GM21515 (cell line): ENCODE measurements at regions not wholly inside any gene's neighbourhood (a gene's known extent, or its start where the extent isn't known, plus 50 kb on each side); places are given as distances from the start of the nearest gene placed in this dataset.

Experiments
- ATAC-seq: cut with Tn5 transposase; IDR thresholded peaks from one replicate; pipeline ENCODE4 v1.9.1; 2021; ENCODE audit not compliant: unreplicated experiment

DNA sequence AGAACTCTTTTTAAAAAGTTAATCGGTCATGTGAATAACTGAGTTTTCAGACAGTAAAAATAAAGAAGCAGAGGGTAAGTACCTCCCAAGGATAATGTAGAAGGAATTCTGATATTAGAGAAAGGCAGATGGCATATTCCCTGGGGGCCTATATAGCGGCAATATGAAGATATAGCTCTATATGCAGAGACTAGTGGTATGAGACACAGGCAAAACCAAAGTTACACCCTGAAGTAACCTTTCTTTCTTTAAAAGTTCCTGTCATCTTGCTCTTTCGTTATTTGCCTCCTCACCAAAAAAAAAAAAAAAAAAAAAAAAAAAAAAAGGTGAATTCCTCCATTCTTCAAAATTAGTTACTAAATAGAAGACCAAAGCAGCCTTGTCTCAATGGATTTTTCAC lies 76.2 kb upstream of the ARHGAP32 start:
- ATAC-seq: no peak

- ATAC-seq: no peak
Observed at GRCh38 chr11:129267716-129268115, 75.6 kb upstream of the ARHGAP32 start.

DNA sequence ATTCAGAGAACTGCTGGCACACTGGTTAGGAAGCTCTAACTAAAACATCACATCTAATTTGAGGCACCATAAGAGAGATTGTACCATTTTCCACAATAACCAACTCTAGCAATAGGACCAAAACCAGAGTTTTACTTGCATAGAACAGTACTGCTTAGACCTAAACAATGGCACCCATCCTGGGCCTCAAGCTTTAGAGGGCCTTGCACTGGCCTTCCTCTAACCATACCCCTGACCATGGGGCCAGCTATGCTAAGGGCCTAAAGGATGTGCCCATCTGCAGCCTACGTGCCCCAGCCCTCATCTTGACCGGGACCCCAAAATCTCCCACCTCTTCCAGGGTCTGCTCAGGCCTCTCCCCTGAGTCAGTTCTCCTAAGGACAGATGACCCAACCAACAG lies 74.4 kb upstream of the ARHGAP32 start:
- ATAC-seq: no peak

GRCh38 chr11:129265125-129265788 lies 73.1 kb upstream of the ARHGAP32 start:
- no peak for ATAC-seq

GRCh38 chr11:129264114-129264513 lies 72.0 kb upstream of the ARHGAP32 start:
- no peak for ATAC-seq

DNA sequence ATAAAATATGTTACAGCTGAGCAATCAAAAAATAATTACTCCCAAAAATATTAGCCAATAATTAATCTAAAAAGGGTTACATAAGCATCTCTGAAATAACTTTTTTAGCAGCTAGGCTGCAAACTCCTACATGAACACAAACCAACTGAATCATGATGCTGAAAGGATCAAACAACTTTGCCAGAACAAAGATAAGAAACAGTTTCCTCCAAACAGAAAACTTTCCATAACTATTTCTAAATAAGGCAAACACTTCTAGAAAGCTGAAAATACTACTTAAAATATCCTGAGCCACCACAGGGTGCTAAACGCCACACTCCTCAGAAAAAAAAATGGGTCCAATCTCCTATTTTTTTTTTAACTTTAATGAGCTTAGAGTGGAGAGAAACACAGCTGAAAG lies 68.6 kb upstream of the ARHGAP32 start:
- ATAC-seq: no peak

DNA sequence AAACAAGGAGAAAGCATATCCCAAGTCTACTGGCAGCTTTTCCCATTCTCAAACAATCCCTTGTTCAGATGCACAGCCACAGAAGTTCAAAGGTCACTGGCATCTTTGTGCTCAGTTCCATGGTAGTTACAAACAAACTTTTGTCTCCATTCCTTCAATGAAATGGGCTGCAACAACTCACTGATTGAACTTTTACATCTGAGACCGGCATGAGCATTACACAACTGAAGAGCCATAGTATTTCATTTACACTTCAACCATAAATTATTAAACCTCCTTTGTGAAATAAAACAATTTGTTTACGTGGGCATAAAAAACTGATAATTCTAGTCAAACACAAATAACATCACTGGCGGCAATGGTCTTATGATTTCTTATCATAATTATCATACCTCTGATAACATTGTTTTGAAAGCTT lies 67.8 kb upstream of the ARHGAP32 start:
- ATAC-seq: no peak

DNA sequence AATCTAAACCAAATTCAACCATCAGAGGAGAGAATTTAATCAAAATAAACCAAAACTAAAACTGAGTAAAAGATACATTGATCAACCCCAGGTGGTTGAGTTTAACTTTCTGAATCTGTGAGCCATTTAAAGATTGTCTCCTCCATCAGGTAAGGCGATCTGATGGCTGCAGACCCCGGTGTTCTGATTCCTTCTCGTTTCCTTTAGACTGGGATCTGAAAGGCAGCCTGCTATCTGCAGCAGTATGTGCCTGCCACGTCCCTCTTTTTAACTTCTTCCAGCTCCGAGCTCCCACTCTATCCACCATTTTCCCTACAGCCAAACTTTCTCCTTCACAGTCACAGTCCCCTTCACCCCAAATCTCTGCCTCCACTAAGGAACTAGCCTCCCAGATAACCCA lies 66.1 kb upstream of the ARHGAP32 start:
- ATAC-seq: no peak

DNA sequence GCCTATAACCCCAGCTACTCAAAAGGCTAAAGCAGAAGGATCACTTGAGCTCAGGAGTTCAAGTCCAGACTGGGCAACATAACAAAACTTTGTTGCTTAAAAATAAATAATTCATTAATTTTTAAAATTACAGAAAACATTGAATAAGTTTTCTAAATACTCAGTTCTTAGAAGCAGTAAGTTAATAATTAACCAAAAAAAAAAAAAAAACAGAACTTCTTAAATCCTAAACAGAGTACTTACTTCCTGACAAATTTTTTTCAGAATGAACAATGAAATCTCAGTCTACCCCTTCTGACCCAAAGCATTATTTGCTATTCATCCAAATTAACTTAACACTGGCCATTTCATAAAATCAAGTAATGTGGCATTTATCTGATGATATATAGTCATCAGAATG lies 65.4 kb upstream of the ARHGAP32 start:
- no peak for ATAC-seq

DNA sequence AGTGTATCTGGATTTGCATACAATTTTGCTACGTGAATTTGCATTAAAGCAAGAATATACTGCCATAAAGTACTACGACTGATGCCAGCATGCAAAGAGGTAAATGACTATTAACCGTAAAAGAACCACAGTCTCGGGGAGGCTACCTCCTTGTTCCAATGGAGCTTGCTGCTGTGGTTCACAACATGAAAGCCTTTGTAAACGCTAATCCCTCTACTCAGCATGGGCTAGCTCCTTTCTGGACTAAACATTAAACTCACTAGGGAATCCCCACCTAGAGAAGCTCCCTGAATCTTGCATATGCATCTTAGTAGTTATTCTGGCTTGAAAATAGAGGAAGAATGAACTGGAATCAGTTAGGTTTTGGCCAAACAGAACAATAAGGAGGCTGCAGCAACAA lies 60.5 kb upstream of the ARHGAP32 start:
- ATAC-seq: no peak

- no peak for ATAC-seq
Observed at GRCh38 chr11:129251067-129251466, 58.9 kb upstream of the ARHGAP32 start.

- ATAC-seq: no peak
Observed at GRCh38 chr11:129249923-129250322, 57.8 kb upstream of the ARHGAP32 start.

- ATAC-seq: no peak
Observed at GRCh38 chr11:129249351-129249750, 57.2 kb upstream of the ARHGAP32 start.

DNA sequence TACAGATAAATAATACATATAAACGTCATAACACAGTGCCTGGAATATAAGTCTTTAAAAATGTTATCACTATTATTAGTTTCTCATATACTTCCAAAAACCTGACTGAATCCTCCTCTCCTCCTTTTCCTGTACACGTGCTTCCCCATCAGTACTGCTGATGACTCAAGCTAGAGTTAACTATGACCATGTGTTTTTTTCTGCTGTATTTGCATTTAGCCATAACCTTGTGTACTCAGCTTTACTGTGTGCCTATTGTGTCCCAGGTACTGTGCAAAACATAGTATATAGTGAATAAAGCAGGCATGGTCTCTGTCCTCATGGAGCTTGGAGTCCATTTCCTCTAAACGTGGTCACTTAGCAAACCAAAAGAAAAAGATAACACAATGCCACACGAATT lies 56.5 kb upstream of the ARHGAP32 start:
- ATAC-seq: no peak

DNA sequence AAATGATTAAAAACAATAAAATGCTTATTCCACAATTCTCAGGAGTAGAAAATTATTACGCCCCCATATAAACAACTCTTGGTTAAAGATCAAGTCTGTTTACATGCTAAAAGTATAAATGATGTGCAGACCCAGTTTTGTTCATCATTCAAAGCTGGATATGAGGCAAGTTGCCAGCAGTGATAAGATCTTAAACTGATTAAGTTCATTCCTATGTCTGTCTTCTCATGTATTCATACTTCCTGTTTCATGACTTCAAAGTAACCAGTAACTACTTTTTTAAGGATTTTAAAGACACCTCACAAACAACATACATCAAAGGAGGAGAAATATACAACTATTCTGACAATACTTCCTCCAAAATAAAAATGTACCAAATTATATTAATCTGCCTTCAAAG lies 55.0 kb upstream of the ARHGAP32 start:
- no peak for ATAC-seq

DNA sequence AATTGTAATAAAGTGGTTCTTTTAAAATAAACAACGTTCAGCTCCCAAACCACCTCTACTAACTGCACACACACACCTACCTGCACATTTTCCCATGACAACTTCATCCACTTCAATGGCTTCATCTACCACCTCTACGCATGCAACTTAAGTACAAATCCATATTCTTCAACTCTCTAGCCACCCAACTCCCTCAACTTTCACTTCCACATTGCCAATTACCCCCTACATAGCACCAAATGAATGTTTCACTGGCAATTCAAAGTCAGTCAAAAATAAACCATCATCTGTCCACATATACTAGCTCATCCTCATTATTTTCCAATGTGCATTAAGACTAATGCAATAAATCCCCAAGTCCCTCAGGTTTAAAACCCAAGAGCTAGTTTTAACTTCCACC lies 50.7 kb upstream of the ARHGAP32 start:
- ATAC-seq: no peak
